DND-41 (cell line): ENCODE measurements at regions not wholly inside any gene's neighbourhood (a gene's known extent, or its start where the extent isn't known, plus 50 kb on each side); places are given as distances from the start of the nearest gene placed in this dataset.

Experiments used
- CTCF ChIP-seq: IDR thresholded peaks from 2 replicates; pipeline ENCODE4 v1.5.1; 2012; ENCODE audit warnings: borderline replicate concordance, low read length, moderate library complexity, mild to moderate bottlenecking; ENCODE audit not compliant: poor library complexity, severe bottlenecking; ENCODE audit errors: extremely low read depth
- EZH2 ChIP-seq: IDR thresholded peaks from 3 replicates; pipeline ENCODE4 v1.6.1; 2012; ENCODE audit warnings: borderline replicate concordance, low read depth, mild to moderate bottlenecking, moderate library complexity, low read length, inconsistent platforms; ENCODE audit not compliant: severe bottlenecking

GRCh38 chr2:203600286-203600685 lies 65.2 kb upstream of the RAPH1 start:
- TF ChIP-seq CTCF (no peak), EZH2 (no peak)
